T-cell (primary cell): ENCODE measurements at regions not wholly inside any gene's neighbourhood (a gene's known extent, or its start where the extent isn't known, plus 50 kb on each side); places are given as distances from the start of the nearest gene placed in this dataset.
"Not testable (repeated sequence)": the region's sequence is repeated elsewhere in the genome, so short reads cannot be mapped to it uniquely, and the experiment has no call there.

Experiments
- ATAC-seq, 4 experiments: fragments of 200-7000 bp in 3 of 4; fragments of 150-1000 bp in 1 of 4; cut with Tn5 transposase; replicated peaks in 1 of 4; 1 replicate in 3 of 4; 2 replicates in 1 of 4; pipeline ENCODE4 v1.10.0; 2021; ENCODE audit warnings: moderate library complexity in 3 of 4, mild to moderate bottlenecking in 2 of 4, moderate number of reproducible peaks in 1 of 4
- CTCF ChIA-PET, 2 donors: fragments of 300-600 bp; sonication (Branson Sonifier 250); formaldehyde crosslinking; loops; one replicate each; lab custom pipeline; 2022; ENCODE audit warnings: antibody characterized with exemption in 2 of 2; lab: Charles Lee
- POLR2A ChIA-PET, 2 donors: fragments of 300-600 bp; sonication (Branson Sonifier 250); formaldehyde crosslinking; loops; one replicate each; lab custom pipeline; 2022; ENCODE audit warnings: antibody characterized with exemption in 2 of 2; lab: Charles Lee
- DNase-seq, 35 experiments: peaks; one replicate each; pipeline versions ENCODE4 v3.0.0 to v3.0.0-alpha.2; 2013 to 2023
- H3K27ac ChIP-seq: one replicate; pipeline ENCODE4 v1.5.1; 2013; ENCODE audit warnings: low read length
- H3K27me3 ChIP-seq, 2 experiments: replicated peaks in 1 of 2; 1 replicate in 1 of 2; 2 replicates in 1 of 2; pipeline versions ENCODE4 v1.6.1 to v1.7.0; 2013; ENCODE audit warnings: low read length in 1 of 2, mixed read lengths in 1 of 2; ENCODE audit not compliant: control insufficient read depth in 2 of 2, insufficient read depth in 2 of 2; ENCODE audit errors: extremely low read depth in 1 of 2
- H3K36me3 ChIP-seq, 2 donors: 1 replicate in 1 of 2; 2 replicates in 1 of 2; pipeline versions ENCODE4 v1.6.1 to v1.7.0; 2013; ENCODE audit warnings: low read length in 1 of 2; ENCODE audit not compliant: control insufficient read depth in 2 of 2, insufficient read depth in 1 of 2; ENCODE audit errors: extremely low read depth in 1 of 2
- H3K4me1 ChIP-seq, 2 experiments: 1 replicate in 1 of 2; 2 replicates in 1 of 2; pipeline versions ENCODE4 v1.6.1 to v1.7.0; 2013; ENCODE audit warnings: low read length in 2 of 2, mixed read lengths in 1 of 2; ENCODE audit not compliant: insufficient read depth in 2 of 2, control insufficient read depth in 1 of 2; ENCODE audit errors: extremely low read depth in 1 of 2
- H3K4me3 ChIP-seq, 2 donors: 1 replicate in 1 of 2; 2 replicates in 1 of 2; pipeline versions ENCODE4 v1.5.1 to v1.7.0; 2013; ENCODE audit warnings: mild to moderate bottlenecking in 2 of 2, low read length in 1 of 2, moderate library complexity in 1 of 2; ENCODE audit not compliant: control insufficient read depth in 1 of 2; ENCODE audit errors: extremely low read depth in 1 of 2
- H3K9me3 ChIP-seq: 2 replicates; pipeline ENCODE4 v1.7.0; 2013
- H3K27ac Mint-ChIP-seq, 2 donors: one replicate each; pipeline ENCODE4 v1.8.0; 2020 to 2021; ENCODE audit warnings: mild to moderate bottlenecking in 2 of 2, mixed read lengths in 2 of 2
- H3K27me3 Mint-ChIP-seq, 2 donors: one replicate each; pipeline ENCODE4 v1.8.0; 2021 to 2022; ENCODE audit warnings: mixed read lengths in 2 of 2
- H3K36me3 Mint-ChIP-seq: one replicate; pipeline ENCODE4 v1.8.0; 2021; ENCODE audit warnings: mixed read lengths
- H3K4me1 Mint-ChIP-seq, 3 donors: one replicate each; pipeline ENCODE4 v1.8.0; 2020 to 2022; ENCODE audit warnings: mixed read lengths in 3 of 3, mild to moderate bottlenecking in 1 of 3
- H3K4me3 Mint-ChIP-seq, 3 donors: one replicate each; pipeline ENCODE4 v1.8.0; 2020 to 2022; ENCODE audit warnings: mild to moderate bottlenecking in 3 of 3, mixed read lengths in 3 of 3, moderate library complexity in 3 of 3
- H3K9me3 Mint-ChIP-seq, 3 donors: one replicate each; pipeline ENCODE4 v1.8.0; 2020 to 2022; ENCODE audit warnings: mixed read lengths in 3 of 3
- WGBS: methylation state at CpG from one replicate; pipeline ENCODE4 v1.1.5; 2013; ENCODE audit warnings: missing lambda C conversion rate; ENCODE audit not compliant: insufficient coverage; 5-methylcytosine and 5-hydroxymethylcytosine counted together

- H3K4me3 Mint-ChIP-seq, POLR2A ChIA-PET, H3K9me3 Mint-ChIP-seq, H3K27me3 Mint-ChIP-seq, H3K4me3 ChIP-seq, H3K27ac Mint-ChIP-seq, H3K36me3 Mint-ChIP-seq, DNase-seq, CTCF ChIA-PET, H3K9me3 ChIP-seq, H3K36me3 ChIP-seq, H3K27ac ChIP-seq: not testable (repeated sequence)
- ATAC-seq: peak in 1 of 4 experiments; percentile 20
- H3K27me3 ChIP-seq: peaks cover 0 to 37% of the 10 kb centered on the region in 2 experiments
- 86% methylated on average over 2 of the region's 3 CpGs for WGBS
- H3K4me1 Mint-ChIP-seq: peaks cover 10 to 20% (median 11%) of the 10 kb centered on the region in 3 donors
- H3K4me1 ChIP-seq: peaks cover 0 to 31% of the 10 kb centered on the region in 2 experiments
Observed at GRCh38 chr12:131624369-131624739, 86.5 kb upstream of the SFSWAP start.

- H3K4me3 Mint-ChIP-seq, H3K27ac ChIP-seq, H3K36me3 Mint-ChIP-seq, CTCF ChIA-PET, H3K9me3 Mint-ChIP-seq, H3K9me3 ChIP-seq, H3K36me3 ChIP-seq, H3K4me3 ChIP-seq, POLR2A ChIA-PET, DNase-seq, ATAC-seq, H3K27me3 Mint-ChIP-seq, H3K27ac Mint-ChIP-seq: not testable (repeated sequence)
- WGBS: 70% methylated on average over 11 of the region's 12 CpGs
- H3K27me3 ChIP-seq: peaks cover 0 to 32% of the 10 kb centered on the region in 2 experiments
- H3K4me1 ChIP-seq: peaks cover 0 to 31% of the 10 kb centered on the region in 2 experiments
- peaks cover 10 to 22% (median 14%) of the 10 kb centered on the region in 3 donors for H3K4me1 Mint-ChIP-seq
Observed at GRCh38 chr12:131624756-131625501, 86.0 kb upstream of the SFSWAP start.

GRCh38 chr12:131625966-131626722 lies 84.7 kb upstream of the SFSWAP start:
- Mint-ChIP-seq H3K27ac (peak overlapping the region in 1 of 2 donors; percentile 64), H3K4me3 (peak overlapping the region in 1 of 3 donors; percentile 6), H3K4me1 (peaks cover 10 to 23% (median 14%) of the 10 kb centered on the region in 3 donors)
- H3K9me3 ChIP-seq, H3K4me3 ChIP-seq, POLR2A ChIA-PET, H3K36me3 Mint-ChIP-seq, H3K9me3 Mint-ChIP-seq, H3K27ac ChIP-seq, H3K27me3 Mint-ChIP-seq, CTCF ChIA-PET, H3K36me3 ChIP-seq: not testable (repeated sequence)
- H3K27me3 ChIP-seq: peaks cover 0 to 22% of the 10 kb centered on the region in 2 experiments
- ATAC-seq: peak in 1 of 4 experiments; percentile 42
- WGBS: 67% methylated on average over 7 of the region's 21 CpGs
- peak in 11 of 35 experiments; percentile 12 to 55 (median 23) for DNase-seq
- H3K4me1 ChIP-seq: peaks cover 0 to 31% of the 10 kb centered on the region in 2 experiments

- H3K9me3 ChIP-seq, H3K9me3 Mint-ChIP-seq, POLR2A ChIA-PET, H3K27me3 Mint-ChIP-seq, H3K4me3 ChIP-seq, CTCF ChIA-PET, H3K36me3 Mint-ChIP-seq, H3K36me3 ChIP-seq: not testable (repeated sequence)
- H3K4me1 ChIP-seq: peaks cover 0 to 31% of the 10 kb centered on the region in 2 experiments
- peak overlapping the region; percentile 84 for H3K27ac ChIP-seq
- peak overlapping the region in 1 of 3 donors; percentile 17 for H3K4me3 Mint-ChIP-seq
- peak overlapping the region; percentile 81 to 83 for H3K27ac Mint-ChIP-seq
- WGBS: 1% methylated on average over 13 of the region's 29 CpGs
- DNase-seq (peak in 32 of 35 experiments; percentile 17 to 84 (median 55)), ATAC-seq (peak in 1 of 4 experiments; percentile 52)
- peaks cover 0 to 11% of the 10 kb centered on the region in 2 experiments for H3K27me3 ChIP-seq
- peaks cover 10 to 28% (median 14%) of the 10 kb centered on the region in 3 donors for H3K4me1 Mint-ChIP-seq
Observed at GRCh38 chr12:131627151-131628022, 83.5 kb upstream of the SFSWAP start.

GRCh38 chr12:131628023-131628740 lies 82.7 kb upstream of the SFSWAP start:
- no peaks in the 10 kb centered on the region for H3K36me3 Mint-ChIP-seq
- peak overlapping the region; percentile 81 to 83 for H3K27ac Mint-ChIP-seq
- POLR2A ChIA-PET: no interaction called here
- H3K4me1 Mint-ChIP-seq: peaks cover 10 to 28% (median 14%) of the 10 kb centered on the region in 3 donors
- peak in 1 of 4 experiments; percentile 26 for ATAC-seq
- no peaks in the 10 kb centered on the region for H3K36me3 ChIP-seq
- CTCF ChIA-PET: no interaction called here
- 94% methylated on average over 15 of the region's 20 CpGs for WGBS
- H3K4me3 ChIP-seq: no peak overlapping the region
- peak overlapping the region; percentile 39 for H3K27ac ChIP-seq
- H3K4me3 Mint-ChIP-seq: peak overlapping the region in 1 of 3 donors; percentile 17
- peaks cover 0 to 31% of the 10 kb centered on the region in 2 experiments for H3K4me1 ChIP-seq
- H3K9me3 ChIP-seq: no peaks in the 10 kb centered on the region
- peaks cover 2 to 4% of the 10 kb centered on the region in 2 donors for H3K27me3 Mint-ChIP-seq
- H3K27me3 ChIP-seq: peaks cover 0 to 11% of the 10 kb centered on the region in 2 experiments
- peaks cover 0 to 3% (median 0%) of the 10 kb centered on the region in 3 donors for H3K9me3 Mint-ChIP-seq
- DNase-seq: no peak
